H1 (cell line): ENCODE measurements at regions not wholly inside any gene's neighbourhood (a gene's known extent, or its start where the extent isn't known, plus 50 kb on each side); places are given as distances from the start of the nearest gene placed in this dataset.

Source experiments
- CTCF ChIA-PET: fragments of 300-600 bp; sonication (Branson Sonifier 250); formaldehyde crosslinking; loops from one replicate; lab custom pipeline; 2021; ENCODE audit not compliant: partially characterized antibody; lab: Charles Lee
- POLR2A ChIA-PET: fragments of 300-600 bp; sonication (Branson Sonifier 250); formaldehyde crosslinking; loops from one replicate; lab custom pipeline; 2021; ENCODE audit warnings: inconsistent platforms; ENCODE audit not compliant: partially characterized antibody; lab: Charles Lee
- DNase-seq, 2 experiments: peaks; one replicate each; pipeline versions ENCODE4 v3.0.0 to v3.0.0-alpha.2; 2010 to 2022; ENCODE audit warnings: low spot score in 2 of 2, low read depth in 1 of 2, mixed read lengths in 1 of 2
- FAIRE-seq: peaks from 2 replicates; lab custom pipeline; 2011; peaks lifted over from hg19 to GRCh38; lab: Jason Lieb, UNC
- H2AFZ ChIP-seq: 2 replicates; pipeline ENCODE4 v1.8.1; 2012; ENCODE audit warnings: low read length, inconsistent platforms
- H2AK5ac ChIP-seq: 2 replicates; pipeline ENCODE4 v1.6.1; 2013; ENCODE audit warnings: low read depth, low read length
- H2BK120ac ChIP-seq: replicated peaks from 2 replicates; pipeline ENCODE3; 2013; ENCODE audit warnings: low read depth, low read length, inconsistent platforms
- H2BK12ac ChIP-seq: 2 replicates; pipeline ENCODE4 v1.6.1; 2013; ENCODE audit warnings: low read depth, low read length
- H2BK15ac ChIP-seq: 2 replicates; pipeline ENCODE4 v1.6.1; 2013; ENCODE audit warnings: low read length
- H2BK20ac ChIP-seq: 2 replicates; pipeline ENCODE4 v1.6.1; 2013; ENCODE audit warnings: low read length
- H2BK5ac ChIP-seq: 2 replicates; pipeline ENCODE4 v1.6.1; 2013; ENCODE audit warnings: low read depth, low read length
- H3K14ac ChIP-seq: 2 replicates; pipeline ENCODE4 v1.6.1; 2013; ENCODE audit warnings: inconsistent platforms; ENCODE audit not compliant: insufficient read length
- H3K18ac ChIP-seq: 2 replicates; pipeline ENCODE4 v1.6.1; 2013; ENCODE audit warnings: low read length; ENCODE audit errors: extremely low read depth
- H3K23ac ChIP-seq: 2 replicates; pipeline ENCODE4 v1.6.1; 2013; ENCODE audit warnings: inconsistent platforms; ENCODE audit not compliant: insufficient read length
- H3K23me2 ChIP-seq: 2 replicates; pipeline ENCODE4 v1.6.1; 2013; ENCODE audit warnings: low read depth, low read length
- H3K27ac ChIP-seq: 2 replicates; pipeline ENCODE4 v1.6.1; 2011; ENCODE audit warnings: low read depth, low read length, inconsistent platforms
- H3K27me3 ChIP-seq, 4 experiments: replicated peaks in 1 of 4; 1 replicate in 1 of 4; 2 replicates in 3 of 4; pipeline versions ENCODE4 v1.6.1 to v1.8.1; 2011 to 2013; ENCODE audit warnings: low read length in 3 of 4, mild to moderate bottlenecking in 3 of 4, inconsistent platforms in 2 of 4, mixed read lengths in 2 of 4, moderate library complexity in 1 of 4; ENCODE audit not compliant: control insufficient read depth in 3 of 4, insufficient read depth in 3 of 4; ENCODE audit errors: extremely low read depth in 1 of 4
- H3K36me3 ChIP-seq, 4 experiments: 2 replicates each; pipeline versions ENCODE4 v1.6.1 to v1.8.1; 2011 to 2013; ENCODE audit warnings: mild to moderate bottlenecking in 4 of 4, low read length in 3 of 4, moderate library complexity in 2 of 4, control low read depth in 1 of 4, inconsistent platforms in 1 of 4; ENCODE audit not compliant: insufficient read depth in 4 of 4, control insufficient read depth in 2 of 4
- H3K4ac ChIP-seq: replicated peaks from 2 replicates; pipeline ENCODE3; 2013; ENCODE audit warnings: low read length, low read depth, mixed read lengths, inconsistent platforms; ENCODE audit not compliant: insufficient read length
- H3K4me1 ChIP-seq, 4 experiments: replicated peaks in 1 of 4; 1 replicate in 1 of 4; 2 replicates in 3 of 4; pipeline versions ENCODE4 v1.6.1 to v1.8.1; 2011 to 2013; ENCODE audit warnings: low read length in 3 of 4, inconsistent platforms in 2 of 4, mixed read lengths in 1 of 4; ENCODE audit not compliant: insufficient read depth in 4 of 4, control insufficient read depth in 3 of 4
- H3K4me2 ChIP-seq, 2 experiments: 2 replicates each; pipeline versions ENCODE4 v1.6.1 to v1.8.1; 2011 to 2013; ENCODE audit warnings: low read depth in 2 of 2, low read length in 2 of 2, control low read depth in 1 of 2, inconsistent platforms in 1 of 2, mild to moderate bottlenecking in 1 of 2; ENCODE audit not compliant: insufficient read depth in 1 of 2
- H3K4me3 ChIP-seq, 4 experiments: fragments of 200-600, 300-600 bp in 1 of 4; sonication (generic), shearing (Covaris generic), sonication (Bioruptor Twin) in 1 of 4; 2 replicates each; pipeline versions ENCODE4 v1.5.1 to v1.8.1; 2011 to 2016; ENCODE audit warnings: low read length in 4 of 4, low read depth in 3 of 4, control low read depth in 2 of 4, inconsistent platforms in 2 of 4, mild to moderate bottlenecking in 2 of 4, mixed read lengths in 1 of 4, moderate library complexity in 1 of 4; ENCODE audit not compliant: insufficient read depth in 2 of 4; ENCODE audit errors: extremely low read depth in 1 of 4
- H3K56ac ChIP-seq: replicated peaks from 2 replicates; pipeline ENCODE3; 2013; ENCODE audit warnings: low read depth, mild to moderate bottlenecking, mixed read lengths, low read length, inconsistent platforms; ENCODE audit not compliant: insufficient read length
- H3K79me1 ChIP-seq: 2 replicates; pipeline ENCODE4 v1.6.1; 2013; ENCODE audit warnings: low read depth, low read length, control low read depth
- H3K79me2 ChIP-seq, 2 experiments: 2 replicates each; pipeline versions ENCODE4 v1.6.1 to v1.8.1; 2012 to 2013; ENCODE audit warnings: low read length in 2 of 2, mild to moderate bottlenecking in 2 of 2, inconsistent platforms in 1 of 2; ENCODE audit not compliant: insufficient read depth in 2 of 2, control insufficient read depth in 1 of 2
- H3K9ac ChIP-seq, 4 experiments: replicated peaks in 1 of 4; 1 replicate in 1 of 4; 2 replicates in 3 of 4; pipeline versions ENCODE4 v1.6.1 to v1.8.1; 2011 to 2013; ENCODE audit warnings: low read depth in 3 of 4, low read length in 3 of 4, control low read depth in 2 of 4, mild to moderate bottlenecking in 2 of 4, moderate library complexity in 2 of 4, inconsistent platforms in 1 of 4; ENCODE audit errors: extremely low read depth in 1 of 4
- H3K9me3 ChIP-seq, 2 experiments: 2 replicates each; pipeline versions ENCODE4 v1.6.1 to v1.8.1; 2012 to 2013; ENCODE audit warnings: mild to moderate bottlenecking in 2 of 2, moderate library complexity in 2 of 2, control low read depth in 1 of 2, inconsistent platforms in 1 of 2, low read depth in 1 of 2, low read length in 1 of 2, mixed read lengths in 1 of 2; ENCODE audit not compliant: insufficient read depth in 2 of 2
- H4K20me1 ChIP-seq, 2 experiments: replicated peaks in 1 of 2; 2 replicates each; pipeline versions ENCODE3 to v1.8.1; 2011 to 2013; ENCODE audit warnings: inconsistent platforms in 2 of 2, low read length in 2 of 2, mild to moderate bottlenecking in 1 of 2; ENCODE audit not compliant: insufficient read depth in 2 of 2, control insufficient read depth in 1 of 2
- H4K5ac ChIP-seq: 2 replicates; pipeline ENCODE4 v1.6.1; 2013; ENCODE audit warnings: low read length, low read depth, mixed read lengths, inconsistent platforms; ENCODE audit not compliant: insufficient read length
- H4K8ac ChIP-seq: 2 replicates; pipeline ENCODE4 v1.8.0; 2013; ENCODE audit warnings: mild to moderate bottlenecking, moderate library complexity, low read length, inconsistent platforms; ENCODE audit not compliant: insufficient read depth; ENCODE audit errors: extremely low read depth
- H4K91ac ChIP-seq: replicated peaks from 2 replicates; pipeline ENCODE3; 2013; ENCODE audit warnings: low read length, mixed read lengths, inconsistent platforms; ENCODE audit not compliant: insufficient read length
- EP300 ChIP-seq, 2 experiments: IDR thresholded peaks; 1 replicate in 1 of 2; 2 replicates in 1 of 2; pipeline ENCODE4 v1.6.1; 2011 to 2012; ENCODE audit warnings: low read depth in 2 of 2, low read length in 2 of 2, mild to moderate bottlenecking in 2 of 2, borderline replicate concordance in 1 of 2, inconsistent platforms in 1 of 2, moderate library complexity in 1 of 2
- GABPA ChIP-seq: IDR thresholded peaks from 2 replicates; pipeline ENCODE4 v1.6.1; 2011; ENCODE audit warnings: mild to moderate bottlenecking, low read length, moderate library complexity, borderline replicate concordance; ENCODE audit not compliant: insufficient read depth
- GTF2F1 ChIP-seq: IDR thresholded peaks from 2 replicates; pipeline ENCODE4 v1.6.1; 2012; ENCODE audit warnings: low read depth, low read length, improper control_type of control experiment, borderline replicate concordance
- KDM5A ChIP-seq: fragments of 200-600 bp; IDR thresholded peaks from 2 replicates; pipeline ENCODE4 v1.7.1; 2012; ENCODE audit warnings: mild to moderate bottlenecking, low read length, inconsistent platforms, mixed read lengths
- SIRT6 ChIP-seq: IDR thresholded peaks from one replicate; pipeline ENCODE4 v1.7.1; 2012; ENCODE audit warnings: low read length, inconsistent platforms
- SP1 ChIP-seq: IDR thresholded peaks from 2 replicates; pipeline ENCODE4 v1.6.1; 2011; ENCODE audit warnings: low read depth, low read length
- TBP ChIP-seq: IDR thresholded peaks from 2 replicates; pipeline ENCODE4 v1.6.1; 2011; ENCODE audit warnings: low read depth, low read length, improper control_type of control experiment
- TCF12 ChIP-seq: IDR thresholded peaks from 2 replicates; pipeline ENCODE4 v1.6.1; 2011; ENCODE audit warnings: low read depth, mild to moderate bottlenecking, low read length
- WGBS, 2 experiments: shearing (Covaris generic) in 1 of 2; methylation state at CpG; one replicate each; pipeline versions ENCODE4 v1.1.6 to v1.1.7; 2013 to 2015; ENCODE audit warnings: low lambda C conversion rate in 2 of 2, mixed read lengths in 2 of 2, inconsistent platforms in 1 of 2, low coverage in 1 of 2, missing lambda C conversion rate in 1 of 2; ENCODE audit not compliant: insufficient replicate concordance in 2 of 2, insufficient coverage in 1 of 2, insufficient read length in 1 of 2; ENCODE audit errors: extremely low coverage in 1 of 2, missing lambda C conversion rate in 1 of 2; 5-methylcytosine and 5-hydroxymethylcytosine counted together
- TF ChIP-seq, protein P1 (sequence below), 3 experiments: IDR thresholded peaks; 1 replicate in 2 of 3; 2 replicates in 1 of 3; pipeline versions ENCODE4 v1.5.1 to v1.6.1; 2011; ENCODE audit warnings: low read length in 3 of 3, mild to moderate bottlenecking in 3 of 3, inconsistent platforms in 2 of 3, low read depth in 1 of 3, moderate library complexity in 1 of 3; ENCODE audit not compliant: insufficient read depth in 1 of 3; ENCODE audit errors: control extremely low read depth in 1 of 3
- TF ChIP-seq, protein P2 (sequence below): IDR thresholded peaks from 2 replicates; pipeline ENCODE4 v1.6.1; 2012; ENCODE audit warnings: low read length, inconsistent platforms

DNA sequence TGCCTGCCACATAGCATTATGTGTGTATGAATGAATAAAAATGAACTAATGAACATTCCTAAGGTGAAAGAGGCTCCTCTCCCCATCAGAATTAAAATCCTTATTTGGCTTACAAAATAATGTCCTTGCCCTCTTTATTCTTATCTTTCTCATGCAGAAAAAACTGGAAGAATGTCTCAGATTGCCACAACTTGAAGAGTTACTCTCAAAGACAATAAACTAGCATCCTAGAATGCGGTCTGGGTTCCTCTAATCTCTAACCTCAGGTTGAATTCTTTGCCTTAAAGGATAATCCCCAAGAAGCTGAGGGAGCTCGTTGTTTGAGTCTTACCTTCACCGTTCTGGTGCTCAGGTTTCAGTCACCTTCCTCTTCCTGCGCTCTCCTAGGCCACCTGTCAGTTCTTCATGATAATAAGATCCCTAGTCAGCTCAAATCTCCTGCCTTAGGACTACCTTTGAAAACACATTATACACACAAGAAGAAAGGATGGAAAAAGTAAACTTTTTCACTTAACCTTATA lies 147.1 kb downstream of the PHLDA1 start:
- no peak for FAIRE-seq
- Histone ChIP-seq H2AK5ac (no peak overlapping the region), H3K79me2 (no peaks in the 10 kb centered on the region), H4K5ac (no peak overlapping the region), H3K4ac (no peak overlapping the region), H4K20me1 (no peaks in the 10 kb centered on the region), H3K4me3 (no peak overlapping the region), H2BK120ac (no peak overlapping the region), H3K18ac (no peak overlapping the region), H3K27me3 (no peaks in the 10 kb centered on the region; a peak in 1 of 7 replicates), H3K27ac (no peak overlapping the region), H2BK15ac (peak overlapping the region; percentile 76; the same call in 1 of the 2 replicates), H3K23ac (no peak overlapping the region), H3K23me2 (no peaks in the 10 kb centered on the region), H4K8ac (no peak overlapping the region), H2BK5ac (no peak overlapping the region), H3K9me3 (no peaks in the 10 kb centered on the region), H2BK12ac (no peak overlapping the region), H3K79me1 (no peaks in the 10 kb centered on the region), H2AFZ (no peak overlapping the region), H3K56ac (no peak overlapping the region), H3K4me1 (peaks cover 0 to 11% (median 5%) of the 10 kb centered on the region in 4 experiments; a peak in 6 of 7 replicates), H3K9ac (no peak overlapping the region), H2BK20ac (no peak overlapping the region), H3K14ac (no peak overlapping the region), H3K36me3 (no peaks in the 10 kb centered on the region), H3K4me2 (no peak overlapping the region), H4K91ac (no peak overlapping the region)
- DNase-seq: no peak
- ChIA-PET CTCF (interaction anchor here (1.5 kb wide), 1 partner anchor 10 kb away, joined by 5 read pairs; no protein-coding TSS in a partner anchor), POLR2A (no interaction called here)
- 48% methylated on average over 4 of the region's 4 CpGs; no CpG with 5 or more reads in 1 of the 2 experiments for WGBS, 2 experiments
- no peak for TF ChIP-seq TCF12
- TF ChIP-seq, protein P1, sequence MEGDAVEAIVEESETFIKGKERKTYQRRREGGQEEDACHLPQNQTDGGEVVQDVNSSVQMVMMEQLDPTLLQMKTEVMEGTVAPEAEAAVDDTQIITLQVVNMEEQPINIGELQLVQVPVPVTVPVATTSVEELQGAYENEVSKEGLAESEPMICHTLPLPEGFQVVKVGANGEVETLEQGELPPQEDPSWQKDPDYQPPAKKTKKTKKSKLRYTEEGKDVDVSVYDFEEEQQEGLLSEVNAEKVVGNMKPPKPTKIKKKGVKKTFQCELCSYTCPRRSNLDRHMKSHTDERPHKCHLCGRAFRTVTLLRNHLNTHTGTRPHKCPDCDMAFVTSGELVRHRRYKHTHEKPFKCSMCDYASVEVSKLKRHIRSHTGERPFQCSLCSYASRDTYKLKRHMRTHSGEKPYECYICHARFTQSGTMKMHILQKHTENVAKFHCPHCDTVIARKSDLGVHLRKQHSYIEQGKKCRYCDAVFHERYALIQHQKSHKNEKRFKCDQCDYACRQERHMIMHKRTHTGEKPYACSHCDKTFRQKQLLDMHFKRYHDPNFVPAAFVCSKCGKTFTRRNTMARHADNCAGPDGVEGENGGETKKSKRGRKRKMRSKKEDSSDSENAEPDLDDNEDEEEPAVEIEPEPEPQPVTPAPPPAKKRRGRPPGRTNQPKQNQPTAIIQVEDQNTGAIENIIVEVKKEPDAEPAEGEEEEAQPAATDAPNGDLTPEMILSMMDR (IDR thresholded peaks at IDR 0.05; ENCODE audit: control extremely low read depth in 1 of 3, insufficient read depth in 1 of 3, low read depth in 1 of 3, low read length in 3 of 3): no peak
- TF ChIP-seq, protein P2, sequence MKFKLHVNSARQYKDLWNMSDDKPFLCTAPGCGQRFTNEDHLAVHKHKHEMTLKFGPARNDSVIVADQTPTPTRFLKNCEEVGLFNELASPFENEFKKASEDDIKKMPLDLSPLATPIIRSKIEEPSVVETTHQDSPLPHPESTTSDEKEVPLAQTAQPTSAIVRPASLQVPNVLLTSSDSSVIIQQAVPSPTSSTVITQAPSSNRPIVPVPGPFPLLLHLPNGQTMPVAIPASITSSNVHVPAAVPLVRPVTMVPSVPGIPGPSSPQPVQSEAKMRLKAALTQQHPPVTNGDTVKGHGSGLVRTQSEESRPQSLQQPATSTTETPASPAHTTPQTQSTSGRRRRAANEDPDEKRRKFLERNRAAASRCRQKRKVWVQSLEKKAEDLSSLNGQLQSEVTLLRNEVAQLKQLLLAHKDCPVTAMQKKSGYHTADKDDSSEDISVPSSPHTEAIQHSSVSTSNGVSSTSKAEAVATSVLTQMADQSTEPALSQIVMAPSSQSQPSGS: no peak
- TF ChIP-seq EP300 (IDR thresholded peaks at IDR 0.05; ENCODE audit: borderline replicate concordance in 1 of 2, low read depth in 2 of 2, low read length in 2 of 2): no peak
- TF ChIP-seq GABPA: no peak
- TF ChIP-seq SP1: no peak
- no peak for TF ChIP-seq KDM5A
- TF ChIP-seq GTF2F1: no peak
- no peak for TF ChIP-seq SIRT6
- no peak for TF ChIP-seq TBP
